ENCODE measurements at regions not wholly inside any gene's neighbourhood (a gene's known extent, or its start where the extent isn't known, plus 50 kb on each side); places are given as distances from the start of the nearest gene placed in this dataset.

- Histone ChIP-seq H3K27me3 (replicated peaks; ENCODE audit: insufficient read depth) (no peaks in the 10 kb centered on the region), H3K36me3 (no peaks in the 10 kb centered on the region), H3K4me1 (ENCODE audit: control insufficient read depth in 1 of 2, low read depth in 2 of 2) (no peaks in the 10 kb centered on the region), H3K9me3 (no peaks in the 10 kb centered on the region), H3K27ac (no peak overlapping the region), H3K4me3 (no peak overlapping the region)
- no peak for DNase-seq (ENCODE audit: low spot score)
- ATAC-seq (ENCODE audit: insufficient number of reproducible peaks, low FRiP score, low read depth): no peak
- TF ChIP-seq, protein P1, sequence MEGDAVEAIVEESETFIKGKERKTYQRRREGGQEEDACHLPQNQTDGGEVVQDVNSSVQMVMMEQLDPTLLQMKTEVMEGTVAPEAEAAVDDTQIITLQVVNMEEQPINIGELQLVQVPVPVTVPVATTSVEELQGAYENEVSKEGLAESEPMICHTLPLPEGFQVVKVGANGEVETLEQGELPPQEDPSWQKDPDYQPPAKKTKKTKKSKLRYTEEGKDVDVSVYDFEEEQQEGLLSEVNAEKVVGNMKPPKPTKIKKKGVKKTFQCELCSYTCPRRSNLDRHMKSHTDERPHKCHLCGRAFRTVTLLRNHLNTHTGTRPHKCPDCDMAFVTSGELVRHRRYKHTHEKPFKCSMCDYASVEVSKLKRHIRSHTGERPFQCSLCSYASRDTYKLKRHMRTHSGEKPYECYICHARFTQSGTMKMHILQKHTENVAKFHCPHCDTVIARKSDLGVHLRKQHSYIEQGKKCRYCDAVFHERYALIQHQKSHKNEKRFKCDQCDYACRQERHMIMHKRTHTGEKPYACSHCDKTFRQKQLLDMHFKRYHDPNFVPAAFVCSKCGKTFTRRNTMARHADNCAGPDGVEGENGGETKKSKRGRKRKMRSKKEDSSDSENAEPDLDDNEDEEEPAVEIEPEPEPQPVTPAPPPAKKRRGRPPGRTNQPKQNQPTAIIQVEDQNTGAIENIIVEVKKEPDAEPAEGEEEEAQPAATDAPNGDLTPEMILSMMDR (IDR thresholded peaks at IDR 0.05): no peak
Observed at GRCh38 chr1:2856676-2857375, 55.3 kb upstream of the TTC34 start.

GRCh38 chr1:2857521-2857920 is 56.0 kb upstream of the TTC34 start:
- Histone ChIP-seq H3K4me1 (ENCODE audit: control insufficient read depth in 1 of 2, low read depth in 2 of 2) (no peaks in the 10 kb centered on the region), H3K4me3 (no peak overlapping the region), H3K27me3 (replicated peaks; ENCODE audit: insufficient read depth) (no peaks in the 10 kb centered on the region), H3K9me3 (no peaks in the 10 kb centered on the region), H3K36me3 (no peaks in the 10 kb centered on the region), H3K27ac (no peak overlapping the region)
- TF ChIP-seq, protein P1 (IDR thresholded peaks at IDR 0.05): no peak
- DNase-seq (ENCODE audit: low spot score): no peak
- ATAC-seq (ENCODE audit: insufficient number of reproducible peaks, low FRiP score, low read depth): no peak

- Histone ChIP-seq H3K36me3 (no peaks in the 10 kb centered on the region), H3K27me3 (replicated peaks; ENCODE audit: insufficient read depth) (no peaks in the 10 kb centered on the region), H3K27ac (no peak overlapping the region), H3K4me1 (ENCODE audit: control insufficient read depth in 1 of 2, low read depth in 2 of 2) (no peaks in the 10 kb centered on the region), H3K9me3 (no peaks in the 10 kb centered on the region), H3K4me3 (no peak overlapping the region)
- TF ChIP-seq, protein P1 (IDR thresholded peaks at IDR 0.05): no peak
- DNase-seq (ENCODE audit: low spot score) (no peak), ATAC-seq (ENCODE audit: insufficient number of reproducible peaks, low FRiP score, low read depth) (no peak)
Observed at GRCh38 chr1:2858676-2859075, 57.2 kb upstream of the TTC34 start.

DNA sequence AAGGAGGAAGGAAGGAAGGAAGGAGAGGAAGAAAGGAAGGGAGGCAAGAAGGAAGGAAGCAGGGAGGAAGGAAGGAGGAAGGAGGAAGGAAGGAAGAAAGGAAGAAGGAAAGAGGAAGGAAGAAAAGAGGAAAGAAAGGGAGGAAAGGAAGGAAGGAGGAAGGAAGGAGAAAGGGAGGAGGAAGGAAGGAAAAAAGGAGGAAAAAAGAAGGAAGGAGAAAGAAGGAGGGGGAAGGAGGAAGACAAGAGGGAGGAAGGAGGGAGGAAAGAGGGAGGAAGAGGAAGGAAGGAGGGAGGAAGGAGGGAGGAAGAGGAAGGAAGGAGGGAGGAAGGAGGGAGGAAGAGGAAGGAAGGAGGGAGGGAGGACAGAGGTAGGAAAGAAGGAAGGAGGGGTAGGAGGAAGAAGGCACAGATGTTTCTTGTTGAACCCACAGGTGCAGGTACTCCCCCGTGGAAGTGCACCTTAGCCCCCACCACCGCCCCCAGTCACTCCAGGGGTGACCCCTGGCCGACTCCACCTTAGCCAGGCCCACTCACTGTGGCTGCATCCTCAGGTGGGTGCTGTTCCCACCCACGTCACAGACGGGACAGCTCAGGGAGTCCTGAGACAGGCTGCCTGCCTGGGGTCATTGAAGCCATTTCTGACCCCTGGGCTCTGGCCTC is 57.9 kb upstream of the TTC34 start:
- H3K4me1 ChIP-seq (ENCODE audit: control insufficient read depth in 1 of 2, low read depth in 2 of 2): no peaks in the 10 kb centered on the region
- TF ChIP-seq, protein P1 (IDR thresholded peaks at IDR 0.05): no peak
- no peaks in the 10 kb centered on the region for H3K27me3 ChIP-seq (replicated peaks; ENCODE audit: insufficient read depth)
- H3K36me3 ChIP-seq: no peaks in the 10 kb centered on the region
- H3K9me3 ChIP-seq: no peaks in the 10 kb centered on the region
- DNase-seq (ENCODE audit: low spot score) (no peak), ATAC-seq (ENCODE audit: insufficient number of reproducible peaks, low FRiP score, low read depth) (no peak)
- no peak overlapping the region for H3K4me3 ChIP-seq
- no peak overlapping the region for H3K27ac ChIP-seq

DNA sequence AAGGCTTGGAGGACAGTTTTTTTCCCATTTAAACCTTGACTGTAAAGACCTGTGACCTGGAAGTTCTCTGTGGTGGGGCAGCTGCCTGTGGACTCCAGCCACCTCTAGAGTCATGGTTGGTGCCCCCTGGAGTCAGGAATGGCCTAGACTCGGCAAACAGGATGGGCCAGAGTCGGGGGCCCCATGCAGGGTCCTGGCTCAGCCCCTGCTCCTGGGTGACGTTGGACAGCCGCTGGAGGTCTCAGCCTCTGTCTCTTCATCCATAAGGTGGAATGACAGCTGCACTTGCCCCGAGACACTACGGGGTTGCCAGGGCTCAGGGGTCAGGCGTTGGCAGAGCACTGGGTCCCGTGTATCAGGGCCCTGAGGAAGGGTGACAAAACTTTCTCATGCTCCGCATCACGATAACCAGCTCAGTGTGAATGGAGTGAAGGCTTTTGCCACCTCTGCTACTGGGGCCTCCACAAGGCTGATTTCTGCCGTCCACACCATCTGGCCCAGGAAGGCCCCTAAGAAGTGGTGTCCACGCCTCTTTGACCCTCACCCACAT is 58.5 kb upstream of the TTC34 start:
- TF ChIP-seq, protein P1 (IDR thresholded peaks at IDR 0.05): no peak
- Histone ChIP-seq H3K36me3 (no peaks in the 10 kb centered on the region), H3K9me3 (no peaks in the 10 kb centered on the region), H3K27ac (no peak overlapping the region), H3K27me3 (replicated peaks; ENCODE audit: insufficient read depth) (no peaks in the 10 kb centered on the region), H3K4me1 (ENCODE audit: control insufficient read depth in 1 of 2, low read depth in 2 of 2) (no peaks in the 10 kb centered on the region), H3K4me3 (no peak overlapping the region)
- DNase-seq (ENCODE audit: low spot score) (no peak), ATAC-seq (ENCODE audit: insufficient number of reproducible peaks, low FRiP score, low read depth) (no peak)
